ENCODE measurements at regions not wholly inside any gene's neighbourhood (a gene's known extent, or its start where the extent isn't known, plus 50 kb on each side); places are given as distances from the start of the nearest gene placed in this dataset.

DNA sequence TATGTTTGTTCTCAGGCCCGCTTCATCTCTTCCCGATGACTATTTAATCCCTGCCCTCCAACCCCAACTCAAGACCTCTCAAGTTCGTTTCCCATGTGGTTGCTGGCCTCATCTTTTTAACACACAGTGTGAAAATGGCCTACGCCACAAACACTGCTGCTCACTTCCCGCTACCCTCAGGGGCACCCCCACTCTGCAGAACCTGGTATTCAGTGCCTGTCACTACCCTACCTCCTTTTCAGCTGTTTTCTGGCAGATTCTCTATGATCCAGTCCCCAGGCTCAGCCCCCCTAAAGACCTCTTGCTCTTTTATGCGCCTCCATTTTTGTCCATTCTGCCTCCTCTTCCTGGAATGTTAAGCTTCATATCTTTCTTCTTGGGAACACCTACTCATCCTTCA lies 152.6 kb upstream of the C1orf174 start:
- TF ChIP-seq EZH2phosphoT487 (IDR thresholded peaks at IDR 0.05; ENCODE audit: borderline replicate concordance, low read length) = no peak
- TF ChIP-seq, protein P1, sequence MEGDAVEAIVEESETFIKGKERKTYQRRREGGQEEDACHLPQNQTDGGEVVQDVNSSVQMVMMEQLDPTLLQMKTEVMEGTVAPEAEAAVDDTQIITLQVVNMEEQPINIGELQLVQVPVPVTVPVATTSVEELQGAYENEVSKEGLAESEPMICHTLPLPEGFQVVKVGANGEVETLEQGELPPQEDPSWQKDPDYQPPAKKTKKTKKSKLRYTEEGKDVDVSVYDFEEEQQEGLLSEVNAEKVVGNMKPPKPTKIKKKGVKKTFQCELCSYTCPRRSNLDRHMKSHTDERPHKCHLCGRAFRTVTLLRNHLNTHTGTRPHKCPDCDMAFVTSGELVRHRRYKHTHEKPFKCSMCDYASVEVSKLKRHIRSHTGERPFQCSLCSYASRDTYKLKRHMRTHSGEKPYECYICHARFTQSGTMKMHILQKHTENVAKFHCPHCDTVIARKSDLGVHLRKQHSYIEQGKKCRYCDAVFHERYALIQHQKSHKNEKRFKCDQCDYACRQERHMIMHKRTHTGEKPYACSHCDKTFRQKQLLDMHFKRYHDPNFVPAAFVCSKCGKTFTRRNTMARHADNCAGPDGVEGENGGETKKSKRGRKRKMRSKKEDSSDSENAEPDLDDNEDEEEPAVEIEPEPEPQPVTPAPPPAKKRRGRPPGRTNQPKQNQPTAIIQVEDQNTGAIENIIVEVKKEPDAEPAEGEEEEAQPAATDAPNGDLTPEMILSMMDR (IDR thresholded peaks at IDR 0.05; ENCODE audit: low read depth, low read length, poor library complexity, severe bottlenecking) = no peak

Measured in DOHH2 (cell line).